WTC11 (cell line): ENCODE measurements at regions not wholly inside any gene's neighbourhood (a gene's known extent, or its start where the extent isn't known, plus 50 kb on each side); places are given as distances from the start of the nearest gene placed in this dataset.

ENCODE experiments used
- ATF3 ChIP-seq: sonication (generic); formaldehyde crosslinking; conservative IDR thresholded peaks from 2 replicates; pipeline ENCODE4 v1.8.1; 2022; ENCODE audit warnings: mild to moderate bottlenecking, missing genetic modification reagents
- E2F1 ChIP-seq: sonication (generic); formaldehyde crosslinking; IDR thresholded peaks from 2 replicates; pipeline ENCODE4 v1.8.0; 2022; ENCODE audit warnings: mild to moderate bottlenecking, missing genetic modification reagents
- JUN ChIP-seq: sonication (generic); formaldehyde crosslinking; IDR thresholded peaks from 2 replicates; pipeline ENCODE4 v1.8.0; 2023; ENCODE audit warnings: mild to moderate bottlenecking, missing genetic modification reagents
- NFYB ChIP-seq: sonication (generic); formaldehyde crosslinking; conservative IDR thresholded peaks from 2 replicates; pipeline ENCODE4 v1.8.0; 2022; ENCODE audit warnings: low read depth, missing genetic modification reagents
- SP1 ChIP-seq: sonication (generic); formaldehyde crosslinking; conservative IDR thresholded peaks from 2 replicates; pipeline ENCODE4 v1.8.1; 2022; ENCODE audit warnings: missing genetic modification reagents
- TF ChIP-seq, protein P1 (sequence below): fragments of 200-600 bp; IDR thresholded peaks from 2 replicates; pipeline ENCODE4 v1.8.0; 2022; ENCODE audit warnings: antibody characterized with exemption
- TF ChIP-seq, protein P2 (sequence below): sonication (generic); formaldehyde crosslinking; IDR thresholded peaks from 2 replicates; pipeline ENCODE4 v1.8.0; 2022; ENCODE audit warnings: mild to moderate bottlenecking, missing genetic modification reagents

- TF ChIP-seq, protein P1, sequence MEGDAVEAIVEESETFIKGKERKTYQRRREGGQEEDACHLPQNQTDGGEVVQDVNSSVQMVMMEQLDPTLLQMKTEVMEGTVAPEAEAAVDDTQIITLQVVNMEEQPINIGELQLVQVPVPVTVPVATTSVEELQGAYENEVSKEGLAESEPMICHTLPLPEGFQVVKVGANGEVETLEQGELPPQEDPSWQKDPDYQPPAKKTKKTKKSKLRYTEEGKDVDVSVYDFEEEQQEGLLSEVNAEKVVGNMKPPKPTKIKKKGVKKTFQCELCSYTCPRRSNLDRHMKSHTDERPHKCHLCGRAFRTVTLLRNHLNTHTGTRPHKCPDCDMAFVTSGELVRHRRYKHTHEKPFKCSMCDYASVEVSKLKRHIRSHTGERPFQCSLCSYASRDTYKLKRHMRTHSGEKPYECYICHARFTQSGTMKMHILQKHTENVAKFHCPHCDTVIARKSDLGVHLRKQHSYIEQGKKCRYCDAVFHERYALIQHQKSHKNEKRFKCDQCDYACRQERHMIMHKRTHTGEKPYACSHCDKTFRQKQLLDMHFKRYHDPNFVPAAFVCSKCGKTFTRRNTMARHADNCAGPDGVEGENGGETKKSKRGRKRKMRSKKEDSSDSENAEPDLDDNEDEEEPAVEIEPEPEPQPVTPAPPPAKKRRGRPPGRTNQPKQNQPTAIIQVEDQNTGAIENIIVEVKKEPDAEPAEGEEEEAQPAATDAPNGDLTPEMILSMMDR, result no peak
- no peak for TF ChIP-seq SP1
- TF ChIP-seq NFYB (CRISPR knock-in tag), result no peak
- no peak for TF ChIP-seq JUN (CRISPR knock-in tag)
- no peak for TF ChIP-seq E2F1
- TF ChIP-seq, protein P2, sequence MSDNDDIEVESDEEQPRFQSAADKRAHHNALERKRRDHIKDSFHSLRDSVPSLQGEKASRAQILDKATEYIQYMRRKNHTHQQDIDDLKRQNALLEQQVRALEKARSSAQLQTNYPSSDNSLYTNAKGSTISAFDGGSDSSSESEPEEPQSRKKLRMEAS (CRISPR knock-in tag), result no peak
- no peak for TF ChIP-seq ATF3 (CRISPR knock-in tag)
Observed at GRCh38 chr7:98562381-98562823, 54.7 kb upstream of the NPTX2 start.
